ENCODE measurements at regions not wholly inside any gene's neighbourhood (a gene's known extent, or its start where the extent isn't known, plus 50 kb on each side); places are given as distances from the start of the nearest gene placed in this dataset.

- TF ChIP-seq HIC2 (CRISPR knock-in tag; IDR thresholded peaks at IDR 0.05; ENCODE audit: low read depth), result peak; percentile 54; the same call in 1 of the 2 replicates
- 0 out of 2 replicates have a peak, but pooled peaks have one; percentile 44 for TF ChIP-seq HMGXB3 (CRISPR knock-in tag; IDR thresholded peaks at IDR 0.05; ENCODE audit: borderline replicate concordance)
- peak; percentile 90 for TF ChIP-seq MEIS1 (CRISPR knock-in tag; IDR thresholded peaks at IDR 0.05; ENCODE audit: borderline replicate concordance)
- TF ChIP-seq ZBTB44 (CRISPR knock-in tag; IDR thresholded peaks at IDR 0.05), result no peak
- no peak for TF ChIP-seq ASH2L (IDR thresholded peaks at IDR 0.05; ENCODE audit: insufficient read length, low read depth, low read length)
- no peak for TF ChIP-seq MLX (CRISPR knock-in tag; IDR thresholded peaks at IDR 0.05)
- TF ChIP-seq PBX3 (CRISPR knock-in tag; IDR thresholded peaks at IDR 0.05; ENCODE audit: borderline replicate concordance), result no peak
- TF ChIP-seq ZNF10 (CRISPR knock-in tag; IDR thresholded peaks at IDR 0.05; ENCODE audit: borderline replicate concordance, low read depth), result no peak
- TF ChIP-seq ZNF180 (CRISPR knock-in tag; IDR thresholded peaks at IDR 0.05; ENCODE audit: borderline replicate concordance, low read depth), result no peak
- no peak for TF ChIP-seq PAWR (CRISPR knock-in tag; IDR thresholded peaks at IDR 0.05; ENCODE audit: borderline replicate concordance)
- TF ChIP-seq STAT5B (CRISPR knock-in tag; IDR thresholded peaks at IDR 0.05), result no peak
- no peak for TF ChIP-seq ZNF773 (CRISPR knock-in tag; IDR thresholded peaks at IDR 0.05; ENCODE audit: borderline replicate concordance)
- TF ChIP-seq ARID2 (CRISPR knock-in tag; IDR thresholded peaks at IDR 0.05; ENCODE audit: borderline replicate concordance), result no peak
- no peak for TF ChIP-seq HOXA7 (CRISPR knock-in tag; IDR thresholded peaks at IDR 0.05)
Observed at GRCh38 chr2:236968101-236968879, 117.4 kb upstream of the COPS8 start (continued).

Measured in HepG2 (cell line).